ENCODE measurements at regions not wholly inside any gene's neighbourhood (a gene's known extent, or its start where the extent isn't known, plus 50 kb on each side); places are given as distances from the start of the nearest gene placed in this dataset.

DNA sequence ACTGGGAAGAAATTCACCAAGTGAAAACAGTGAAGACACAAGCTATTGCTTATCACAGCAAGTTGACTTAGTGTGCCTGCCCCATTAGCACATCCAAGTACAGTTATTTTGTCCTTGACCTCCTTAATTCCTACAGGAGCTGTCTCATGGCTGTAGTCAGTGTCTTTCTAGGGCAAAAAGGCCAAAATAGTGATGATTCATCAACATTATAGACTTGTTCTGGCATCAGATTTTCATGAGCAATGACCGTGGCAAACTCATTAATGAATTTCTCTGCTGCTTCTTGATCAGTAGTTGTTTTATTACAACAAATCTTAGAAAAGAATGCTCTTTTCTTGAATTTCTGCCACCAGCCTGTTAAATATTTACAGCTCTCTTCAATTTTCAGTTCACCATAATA lies 1169.3 kb upstream of the DDX18 start:
- no peak overlapping the region for H2AFZ ChIP-seq (ENCODE audit: low read depth)
- H3K27ac ChIP-seq, result no peak overlapping the region
- no peaks in the 10 kb centered on the region for H4K20me1 ChIP-seq (ENCODE audit: insufficient read depth)
- H3K4me3 ChIP-seq (IDR thresholded peaks at IDR 0.05; ENCODE audit: insufficient read depth, low read depth, low read length), result no peak overlapping the region
- H3K9ac ChIP-seq, result no peak overlapping the region
- H3K27me3 ChIP-seq (ENCODE audit: insufficient read depth, low read depth), result no peaks in the 10 kb centered on the region
- TF ChIP-seq, protein P1, sequence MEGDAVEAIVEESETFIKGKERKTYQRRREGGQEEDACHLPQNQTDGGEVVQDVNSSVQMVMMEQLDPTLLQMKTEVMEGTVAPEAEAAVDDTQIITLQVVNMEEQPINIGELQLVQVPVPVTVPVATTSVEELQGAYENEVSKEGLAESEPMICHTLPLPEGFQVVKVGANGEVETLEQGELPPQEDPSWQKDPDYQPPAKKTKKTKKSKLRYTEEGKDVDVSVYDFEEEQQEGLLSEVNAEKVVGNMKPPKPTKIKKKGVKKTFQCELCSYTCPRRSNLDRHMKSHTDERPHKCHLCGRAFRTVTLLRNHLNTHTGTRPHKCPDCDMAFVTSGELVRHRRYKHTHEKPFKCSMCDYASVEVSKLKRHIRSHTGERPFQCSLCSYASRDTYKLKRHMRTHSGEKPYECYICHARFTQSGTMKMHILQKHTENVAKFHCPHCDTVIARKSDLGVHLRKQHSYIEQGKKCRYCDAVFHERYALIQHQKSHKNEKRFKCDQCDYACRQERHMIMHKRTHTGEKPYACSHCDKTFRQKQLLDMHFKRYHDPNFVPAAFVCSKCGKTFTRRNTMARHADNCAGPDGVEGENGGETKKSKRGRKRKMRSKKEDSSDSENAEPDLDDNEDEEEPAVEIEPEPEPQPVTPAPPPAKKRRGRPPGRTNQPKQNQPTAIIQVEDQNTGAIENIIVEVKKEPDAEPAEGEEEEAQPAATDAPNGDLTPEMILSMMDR (conservative IDR thresholded peaks at IDR 0.05; ENCODE audit: low read depth, low read length), result no peak
- no peaks in the 10 kb centered on the region for H3K4me1 ChIP-seq (ENCODE audit: low read depth, poor library complexity, severe bottlenecking)
- H3K36me3 ChIP-seq (ENCODE audit: insufficient read depth), result no peaks in the 10 kb centered on the region
- H3K4me2 ChIP-seq, result no peak overlapping the region
- no peaks in the 10 kb centered on the region for H3K79me2 ChIP-seq (ENCODE audit: insufficient read depth, low read depth)

DNA sequence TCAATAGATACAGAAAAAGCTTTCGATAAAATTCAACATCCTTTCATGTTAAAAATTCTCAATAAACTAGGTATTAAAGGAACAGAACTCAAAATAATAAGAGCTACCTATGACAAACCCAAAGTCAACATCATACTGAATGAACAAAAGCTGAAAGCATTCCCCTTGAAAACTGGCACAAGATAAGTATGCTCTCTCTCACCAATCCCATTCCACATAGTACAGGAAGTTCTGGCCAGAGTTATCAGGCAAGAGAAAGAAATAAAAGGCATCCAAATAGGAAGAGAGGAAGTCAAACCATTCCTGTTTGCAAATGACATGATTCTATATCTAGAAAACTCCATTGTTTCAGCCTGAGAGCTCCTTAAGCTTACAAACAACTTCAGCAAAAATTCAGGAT lies 1145.8 kb upstream of the DDX18 start:
- TF ChIP-seq, protein P1 (conservative IDR thresholded peaks at IDR 0.05; ENCODE audit: low read depth, low read length), result no peak
- H3K79me2 ChIP-seq (ENCODE audit: insufficient read depth, low read depth), result no peaks in the 10 kb centered on the region
- no peak overlapping the region for H3K27ac ChIP-seq
- no peaks in the 10 kb centered on the region for H3K36me3 ChIP-seq (ENCODE audit: insufficient read depth)
- no peaks in the 10 kb centered on the region for H4K20me1 ChIP-seq (ENCODE audit: insufficient read depth)
- no peaks in the 10 kb centered on the region for H3K4me1 ChIP-seq (ENCODE audit: low read depth, poor library complexity, severe bottlenecking)
- H3K9ac ChIP-seq, result no peak overlapping the region
- H3K4me2 ChIP-seq, result no peak overlapping the region
- H2AFZ ChIP-seq (ENCODE audit: low read depth), result no peak overlapping the region
- no peaks in the 10 kb centered on the region for H3K27me3 ChIP-seq (ENCODE audit: insufficient read depth, low read depth)
- H3K4me3 ChIP-seq (IDR thresholded peaks at IDR 0.05; ENCODE audit: insufficient read depth, low read depth, low read length), result no peak overlapping the region

DNA sequence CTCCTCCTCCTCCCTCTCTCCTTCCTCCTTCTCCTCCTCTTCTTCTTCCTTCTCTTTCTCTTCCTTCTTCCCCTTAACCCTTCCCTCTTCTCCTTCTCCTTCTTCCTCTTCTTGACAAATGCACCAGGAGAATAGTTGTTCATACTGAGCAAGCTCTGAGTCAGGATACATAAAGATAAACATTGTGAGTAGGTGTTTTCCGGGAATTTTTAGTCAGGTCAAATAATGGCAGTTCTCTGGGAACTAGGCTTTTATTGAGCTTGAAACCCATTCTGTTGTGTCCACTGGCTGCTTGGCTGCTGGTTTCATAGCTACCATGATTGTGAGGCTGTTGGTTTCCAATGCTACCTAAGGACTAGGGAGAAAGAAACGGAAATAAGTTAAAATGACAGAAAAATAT lies 1144.7 kb upstream of the DDX18 start:
- no peak overlapping the region for H3K4me2 ChIP-seq
- no peaks in the 10 kb centered on the region for H3K4me1 ChIP-seq (ENCODE audit: low read depth, poor library complexity, severe bottlenecking)
- no peaks in the 10 kb centered on the region for H3K27me3 ChIP-seq (ENCODE audit: insufficient read depth, low read depth)
- no peaks in the 10 kb centered on the region for H4K20me1 ChIP-seq (ENCODE audit: insufficient read depth)
- no peak overlapping the region for H3K9ac ChIP-seq
- H3K27ac ChIP-seq, result no peak overlapping the region
- TF ChIP-seq, protein P1 (conservative IDR thresholded peaks at IDR 0.05; ENCODE audit: low read depth, low read length), result no peak
- no peak overlapping the region for H2AFZ ChIP-seq (ENCODE audit: low read depth)
- H3K4me3 ChIP-seq (IDR thresholded peaks at IDR 0.05; ENCODE audit: insufficient read depth, low read depth, low read length), result no peak overlapping the region
- no peaks in the 10 kb centered on the region for H3K79me2 ChIP-seq (ENCODE audit: insufficient read depth, low read depth)
- H3K36me3 ChIP-seq (ENCODE audit: insufficient read depth), result no peaks in the 10 kb centered on the region

DNA sequence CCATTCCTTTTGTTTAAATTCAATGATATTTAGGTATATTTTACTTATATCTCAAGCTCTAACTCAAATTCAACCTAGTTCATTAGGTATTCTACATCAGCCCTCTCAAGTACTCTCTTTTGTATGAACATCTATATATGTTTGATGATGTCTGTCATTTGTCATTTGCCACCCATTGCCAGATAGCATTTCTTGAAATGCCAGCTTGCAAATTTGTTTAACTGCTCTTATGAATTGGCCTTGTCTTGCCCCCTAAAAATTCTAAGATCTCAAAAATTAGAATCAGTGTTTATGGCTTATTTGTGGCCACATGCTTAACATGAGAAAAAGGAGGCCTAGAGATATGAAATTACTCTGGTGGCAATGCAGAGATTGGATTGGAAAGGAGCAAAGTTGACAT lies 1140.3 kb upstream of the DDX18 start:
- H2AFZ ChIP-seq (ENCODE audit: low read depth), result no peak overlapping the region
- no peak overlapping the region for H3K4me3 ChIP-seq (IDR thresholded peaks at IDR 0.05; ENCODE audit: insufficient read depth, low read depth, low read length)
- H3K4me1 ChIP-seq (ENCODE audit: low read depth, poor library complexity, severe bottlenecking), result no peaks in the 10 kb centered on the region
- H4K20me1 ChIP-seq (ENCODE audit: insufficient read depth), result no peaks in the 10 kb centered on the region
- H3K27me3 ChIP-seq (ENCODE audit: insufficient read depth, low read depth), result no peaks in the 10 kb centered on the region
- H3K79me2 ChIP-seq (ENCODE audit: insufficient read depth, low read depth), result no peaks in the 10 kb centered on the region
- no peak overlapping the region for H3K9ac ChIP-seq
- no peak overlapping the region for H3K27ac ChIP-seq
- no peak overlapping the region for H3K4me2 ChIP-seq
- H3K36me3 ChIP-seq (ENCODE audit: insufficient read depth), result no peaks in the 10 kb centered on the region
- TF ChIP-seq, protein P1 (conservative IDR thresholded peaks at IDR 0.05; ENCODE audit: low read depth, low read length), result no peak

DNA sequence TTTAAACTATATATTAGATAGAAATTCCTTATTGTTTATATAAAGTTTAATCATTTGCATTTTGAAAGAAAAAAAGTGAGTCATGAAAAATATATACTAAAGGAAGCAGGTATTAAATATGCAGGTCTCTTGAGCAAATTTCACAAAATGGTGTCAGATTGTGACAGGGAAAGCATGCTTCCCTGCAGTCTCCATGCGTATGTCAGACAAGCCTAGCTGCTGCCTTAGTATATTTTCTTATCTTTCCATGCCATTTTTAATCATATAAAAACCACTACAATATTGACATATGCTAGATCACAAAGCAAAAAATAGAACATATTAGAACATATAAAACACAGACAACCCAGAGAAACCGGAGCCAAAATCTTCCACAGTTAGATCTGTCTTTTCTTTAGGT lies 1137.7 kb upstream of the DDX18 start:
- H4K20me1 ChIP-seq (ENCODE audit: insufficient read depth), result no peaks in the 10 kb centered on the region
- H3K27me3 ChIP-seq (ENCODE audit: insufficient read depth, low read depth), result no peaks in the 10 kb centered on the region
- no peaks in the 10 kb centered on the region for H3K79me2 ChIP-seq (ENCODE audit: insufficient read depth, low read depth)
- no peaks in the 10 kb centered on the region for H3K4me1 ChIP-seq (ENCODE audit: low read depth, poor library complexity, severe bottlenecking)
- no peak overlapping the region for H3K4me2 ChIP-seq
- H2AFZ ChIP-seq (ENCODE audit: low read depth), result no peak overlapping the region
- TF ChIP-seq, protein P1 (conservative IDR thresholded peaks at IDR 0.05; ENCODE audit: low read depth, low read length), result no peak
- no peak overlapping the region for H3K4me3 ChIP-seq (IDR thresholded peaks at IDR 0.05; ENCODE audit: insufficient read depth, low read depth, low read length)
- H3K27ac ChIP-seq, result no peak overlapping the region
- no peak overlapping the region for H3K9ac ChIP-seq
- H3K36me3 ChIP-seq (ENCODE audit: insufficient read depth), result no peaks in the 10 kb centered on the region
